Prostate gland (tissue), 2 donors: ENCODE measurements at regions not wholly inside any gene's neighbourhood (a gene's known extent, or its start where the extent isn't known, plus 50 kb on each side); places are given as distances from the start of the nearest gene placed in this dataset.

Source experiments
- POLR2A ChIP-seq: fragments of 450-650 bp; IDR thresholded peaks from one replicate; pipeline ENCODE4 v1.6.1; 2016; ENCODE audit warnings: antibody characterized with exemption, mild to moderate bottlenecking
- POLR2AphosphoS5 ChIP-seq: sonication (generic); formaldehyde crosslinking; IDR thresholded peaks from one replicate; pipeline ENCODE4 v1.6.1; 2017; ENCODE audit warnings: antibody characterized with exemption
- TF ChIP-seq, protein P1 (sequence below), 4 experiments: fragments of 200-600 bp in 2 of 4; fragments of 450-650 bp in 2 of 4; sonication (generic) in 2 of 4; IDR thresholded peaks; 1 replicate in 3 of 4; 2 replicates in 1 of 4; pipeline ENCODE4 v1.5.1; 2016 to 2019; ENCODE audit warnings: antibody characterized with exemption in 4 of 4, mild to moderate bottlenecking in 2 of 4, moderate library complexity in 2 of 4

DNA sequence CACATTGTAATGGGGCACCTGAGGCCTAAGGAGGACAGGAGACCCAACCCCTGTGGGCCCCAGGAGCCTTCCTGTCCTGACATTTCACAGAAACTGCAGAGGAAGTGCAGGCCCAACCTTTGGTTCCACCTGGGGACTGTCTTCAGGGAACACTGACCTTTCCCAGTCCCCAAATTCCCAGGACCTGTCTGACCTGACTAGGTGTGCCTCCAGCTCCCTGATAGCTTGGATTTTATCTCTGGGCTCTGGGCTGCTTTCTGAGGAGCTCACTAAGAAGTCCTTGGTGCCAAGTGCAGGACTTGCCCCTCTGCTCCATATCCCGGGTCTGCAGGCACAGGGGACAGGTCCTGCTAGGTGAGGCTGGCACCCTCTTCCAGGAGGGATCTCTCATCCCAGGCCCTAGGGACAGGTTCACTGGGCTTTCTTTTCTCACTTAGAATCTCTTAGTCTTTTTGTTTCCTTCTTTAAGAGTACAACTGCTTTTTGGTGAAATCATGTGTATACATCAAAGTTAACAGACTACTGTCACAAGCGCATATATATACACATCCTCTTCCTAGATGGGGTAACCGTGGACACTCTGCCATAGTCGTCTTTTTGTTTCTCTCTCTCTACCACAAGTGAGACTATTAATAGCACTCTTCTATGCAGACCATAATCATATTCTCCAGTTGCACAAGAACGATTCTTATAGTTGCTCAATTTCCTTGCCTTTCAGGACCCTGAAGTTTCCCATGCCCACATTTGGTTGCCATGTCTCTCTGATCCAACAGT is 72.0 kb upstream of the IGLL5 start:
- TF ChIP-seq POLR2AphosphoS5 (no peak), POLR2A (no peak)
- TF ChIP-seq, protein P1, sequence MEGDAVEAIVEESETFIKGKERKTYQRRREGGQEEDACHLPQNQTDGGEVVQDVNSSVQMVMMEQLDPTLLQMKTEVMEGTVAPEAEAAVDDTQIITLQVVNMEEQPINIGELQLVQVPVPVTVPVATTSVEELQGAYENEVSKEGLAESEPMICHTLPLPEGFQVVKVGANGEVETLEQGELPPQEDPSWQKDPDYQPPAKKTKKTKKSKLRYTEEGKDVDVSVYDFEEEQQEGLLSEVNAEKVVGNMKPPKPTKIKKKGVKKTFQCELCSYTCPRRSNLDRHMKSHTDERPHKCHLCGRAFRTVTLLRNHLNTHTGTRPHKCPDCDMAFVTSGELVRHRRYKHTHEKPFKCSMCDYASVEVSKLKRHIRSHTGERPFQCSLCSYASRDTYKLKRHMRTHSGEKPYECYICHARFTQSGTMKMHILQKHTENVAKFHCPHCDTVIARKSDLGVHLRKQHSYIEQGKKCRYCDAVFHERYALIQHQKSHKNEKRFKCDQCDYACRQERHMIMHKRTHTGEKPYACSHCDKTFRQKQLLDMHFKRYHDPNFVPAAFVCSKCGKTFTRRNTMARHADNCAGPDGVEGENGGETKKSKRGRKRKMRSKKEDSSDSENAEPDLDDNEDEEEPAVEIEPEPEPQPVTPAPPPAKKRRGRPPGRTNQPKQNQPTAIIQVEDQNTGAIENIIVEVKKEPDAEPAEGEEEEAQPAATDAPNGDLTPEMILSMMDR (IDR thresholded peaks at IDR 0.05), result no peak
